WTC11 (cell line): ENCODE measurements at regions not wholly inside any gene's neighbourhood (a gene's known extent, or its start where the extent isn't known, plus 50 kb on each side); places are given as distances from the start of the nearest gene placed in this dataset.

Experiments used
- ATAC-seq: fragments of 200-7000 bp; cut with Tn5 transposase; 2 replicates; pipeline ENCODE4 v1.10.0; 2021; ENCODE audit warnings: mild to moderate bottlenecking, moderate library complexity
- CTCF ChIA-PET: fragments of 300-600 bp; sonication (Branson Sonifier 250); formaldehyde crosslinking; loops from one replicate; lab custom pipeline; 2021; ENCODE audit warnings: antibody characterized with exemption; lab: Charles Lee
- POLR2A ChIA-PET: fragments of 350-600 bp; sonication (Branson Sonifier 250); formaldehyde crosslinking; loops from one replicate; lab custom pipeline; 2021; ENCODE audit warnings: antibody characterized with exemption; lab: Charles Lee
- DNase-seq: peaks from one replicate; pipeline ENCODE4 v3.0.0; 2021; ENCODE audit warnings: low spot score
- H3K27ac Mint-ChIP-seq: 2 replicates; pipeline ENCODE4 v1.8.0; 2021; ENCODE audit warnings: mixed read lengths
- H3K27me3 Mint-ChIP-seq: 2 replicates; pipeline ENCODE4 v1.8.0; 2021; ENCODE audit warnings: low read depth, mild to moderate bottlenecking, moderate library complexity, mixed read lengths
- H3K36me3 Mint-ChIP-seq: 2 replicates; pipeline ENCODE4 v1.8.0; 2021; ENCODE audit warnings: mixed read lengths
- H3K4me1 Mint-ChIP-seq: 2 replicates; pipeline ENCODE4 v1.8.0; 2022; ENCODE audit warnings: mixed read lengths
- H3K4me3 Mint-ChIP-seq: 2 replicates; pipeline ENCODE4 v1.8.0; 2021; ENCODE audit warnings: mild to moderate bottlenecking, moderate library complexity, mixed read lengths
- H3K9me3 Mint-ChIP-seq: 2 replicates; pipeline ENCODE4 v1.8.0; 2021; ENCODE audit warnings: mixed read lengths
- AFF4 ChIP-seq: sonication (generic); formaldehyde crosslinking; IDR thresholded peaks from 2 replicates; pipeline ENCODE4 v1.8.1; 2023; ENCODE audit warnings: mild to moderate bottlenecking, missing genetic modification reagents, borderline replicate concordance
- ATF3 ChIP-seq: sonication (generic); formaldehyde crosslinking; conservative IDR thresholded peaks from 2 replicates; pipeline ENCODE4 v1.8.1; 2022; ENCODE audit warnings: mild to moderate bottlenecking, missing genetic modification reagents
- CBFB ChIP-seq: sonication (generic); formaldehyde crosslinking; IDR thresholded peaks from 2 replicates; pipeline ENCODE4 v1.8.1; 2022; ENCODE audit warnings: mild to moderate bottlenecking, low read depth, missing genetic modification reagents
- E2F1 ChIP-seq: sonication (generic); formaldehyde crosslinking; IDR thresholded peaks from 2 replicates; pipeline ENCODE4 v1.8.0; 2022; ENCODE audit warnings: mild to moderate bottlenecking, missing genetic modification reagents
- FOXJ3 ChIP-seq: sonication (generic); formaldehyde crosslinking; IDR thresholded peaks from 2 replicates; pipeline ENCODE4 v1.9.0; 2021; ENCODE audit warnings: missing genetic modification reagents, mild to moderate bottlenecking, borderline replicate concordance
- FOXP1 ChIP-seq: sonication (generic); formaldehyde crosslinking; IDR thresholded peaks from 2 replicates; pipeline ENCODE4 v1.8.0; 2022; ENCODE audit warnings: missing genetic modification reagents, mild to moderate bottlenecking, moderate library complexity, borderline replicate concordance
- GRHL2 ChIP-seq: fragments of 250-450 bp; sonication (Bioruptor Pico); IDR thresholded peaks from 2 replicates; pipeline ENCODE4 v1.8.0; 2022; ENCODE audit warnings: mild to moderate bottlenecking, moderate library complexity; ENCODE audit not compliant: insufficient replicate concordance, severe bottlenecking
- JUN ChIP-seq: sonication (generic); formaldehyde crosslinking; IDR thresholded peaks from 2 replicates; pipeline ENCODE4 v1.8.0; 2023; ENCODE audit warnings: mild to moderate bottlenecking, missing genetic modification reagents
- NFE2L1 ChIP-seq: sonication (generic); formaldehyde crosslinking; IDR thresholded peaks from 2 replicates; pipeline ENCODE4 v1.8.1; 2023; ENCODE audit warnings: missing genetic modification reagents
- OVOL2 ChIP-seq: fragments of 250-450 bp; sonication (Bioruptor Pico); IDR thresholded peaks from 2 replicates; pipeline ENCODE4 v1.9.0; 2021; ENCODE audit warnings: mild to moderate bottlenecking, borderline replicate concordance
- SOX15 ChIP-seq: fragments of 250-450 bp; sonication (Bioruptor Pico); IDR thresholded peaks from 2 replicates; pipeline ENCODE4 v1.9.0; 2021; ENCODE audit warnings: mild to moderate bottlenecking
- ZBTB21 ChIP-seq: sonication (generic); formaldehyde crosslinking; IDR thresholded peaks from 2 replicates; pipeline ENCODE4 v1.8.1; 2023; ENCODE audit warnings: mild to moderate bottlenecking, missing genetic modification reagents, borderline replicate concordance
- ZMAT4 ChIP-seq: fragments of 250-450 bp; sonication (Bioruptor Pico); IDR thresholded peaks from 2 replicates; pipeline ENCODE4 v1.9.0; 2021; ENCODE audit warnings: mild to moderate bottlenecking
- TF ChIP-seq, protein P1 (sequence below): sonication (generic); formaldehyde crosslinking; conservative IDR thresholded peaks from 2 replicates; pipeline ENCODE4 v1.8.1; 2023; ENCODE audit warnings: mild to moderate bottlenecking, low read depth, missing genetic modification reagents, moderate library complexity
- TF ChIP-seq, protein P2 (sequence below): sonication (generic); formaldehyde crosslinking; IDR thresholded peaks from 2 replicates; pipeline ENCODE4 v1.8.0; 2022; ENCODE audit warnings: mild to moderate bottlenecking, missing genetic modification reagents
- TF ChIP-seq, protein P3 (sequence below): sonication (generic); formaldehyde crosslinking; IDR thresholded peaks from 2 replicates; pipeline ENCODE4 v1.8.0; 2022; ENCODE audit warnings: mild to moderate bottlenecking, missing genetic modification reagents
- TF ChIP-seq, protein P4 (sequence below): sonication (generic); formaldehyde crosslinking; IDR thresholded peaks from 2 replicates; pipeline ENCODE4 v1.8.1; 2023; ENCODE audit warnings: mild to moderate bottlenecking, missing genetic modification reagents, moderate library complexity

DNA sequence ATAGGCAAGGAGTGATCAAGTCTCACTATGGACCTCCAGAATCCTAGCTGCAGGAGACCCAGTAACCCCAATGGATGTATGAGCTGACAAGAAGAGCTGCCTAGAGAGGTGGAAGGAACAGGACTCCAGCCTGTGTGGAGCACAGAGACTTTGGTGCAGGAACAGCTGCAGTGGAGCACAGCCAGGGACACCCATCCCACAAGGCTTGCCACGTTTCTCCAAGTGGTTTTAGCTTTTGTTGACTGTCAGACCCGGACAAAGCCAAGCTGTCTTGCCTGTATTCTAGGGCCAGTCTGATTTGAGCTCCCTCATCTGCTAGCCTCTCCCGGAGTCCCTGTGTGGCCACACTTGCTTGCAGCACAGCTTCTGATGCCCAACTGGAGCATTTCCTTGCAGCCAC, 224.7 kb downstream of the CHRM2 start (continued):
- no peak for TF ChIP-seq AFF4 (CRISPR knock-in tag)
- no peak for TF ChIP-seq GRHL2 (CRISPR knock-in tag)
- TF ChIP-seq ZMAT4 (CRISPR knock-in tag), result no peak
- TF ChIP-seq ZBTB21 (CRISPR knock-in tag), result no peak

DNA sequence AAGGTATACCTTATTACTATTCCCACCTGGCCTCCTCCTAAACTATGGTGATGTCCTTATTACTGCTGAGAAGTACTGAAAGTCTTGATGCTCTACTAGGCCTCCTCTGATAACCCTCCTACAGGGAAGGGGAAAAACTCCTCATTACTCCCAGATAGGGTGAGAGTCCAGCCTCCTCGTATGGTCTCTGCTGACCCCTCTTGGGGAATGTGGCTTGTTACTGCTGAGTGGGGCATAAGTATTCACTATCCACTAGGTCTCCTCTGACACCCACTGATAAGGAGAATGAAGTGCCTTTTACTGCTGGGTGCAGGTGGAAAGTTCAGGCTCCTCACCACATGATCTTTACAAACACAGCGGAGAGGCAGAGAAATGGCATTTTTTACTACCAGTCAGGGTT, 222.9 kb downstream of the CHRM2 start:
- no peak for TF ChIP-seq E2F1
- TF ChIP-seq FOXJ3 (CRISPR knock-in tag), result no peak
- no peak for TF ChIP-seq ATF3 (CRISPR knock-in tag)
- TF ChIP-seq, protein P1, sequence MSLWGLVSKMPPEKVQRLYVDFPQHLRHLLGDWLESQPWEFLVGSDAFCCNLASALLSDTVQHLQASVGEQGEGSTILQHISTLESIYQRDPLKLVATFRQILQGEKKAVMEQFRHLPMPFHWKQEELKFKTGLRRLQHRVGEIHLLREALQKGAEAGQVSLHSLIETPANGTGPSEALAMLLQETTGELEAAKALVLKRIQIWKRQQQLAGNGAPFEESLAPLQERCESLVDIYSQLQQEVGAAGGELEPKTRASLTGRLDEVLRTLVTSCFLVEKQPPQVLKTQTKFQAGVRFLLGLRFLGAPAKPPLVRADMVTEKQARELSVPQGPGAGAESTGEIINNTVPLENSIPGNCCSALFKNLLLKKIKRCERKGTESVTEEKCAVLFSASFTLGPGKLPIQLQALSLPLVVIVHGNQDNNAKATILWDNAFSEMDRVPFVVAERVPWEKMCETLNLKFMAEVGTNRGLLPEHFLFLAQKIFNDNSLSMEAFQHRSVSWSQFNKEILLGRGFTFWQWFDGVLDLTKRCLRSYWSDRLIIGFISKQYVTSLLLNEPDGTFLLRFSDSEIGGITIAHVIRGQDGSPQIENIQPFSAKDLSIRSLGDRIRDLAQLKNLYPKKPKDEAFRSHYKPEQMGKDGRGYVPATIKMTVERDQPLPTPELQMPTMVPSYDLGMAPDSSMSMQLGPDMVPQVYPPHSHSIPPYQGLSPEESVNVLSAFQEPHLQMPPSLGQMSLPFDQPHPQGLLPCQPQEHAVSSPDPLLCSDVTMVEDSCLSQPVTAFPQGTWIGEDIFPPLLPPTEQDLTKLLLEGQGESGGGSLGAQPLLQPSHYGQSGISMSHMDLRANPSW (CRISPR knock-in tag), result no peak
- TF ChIP-seq FOXP1 (CRISPR knock-in tag), result no peak
- no peak for TF ChIP-seq OVOL2 (CRISPR knock-in tag)
- DNase-seq (peak; percentile 50), ATAC-seq (peak; percentile 98)
- Mint-ChIP-seq H3K4me1 (peaks cover 16% of the 10 kb centered on the region), H3K27ac (no peak overlapping the region), H3K36me3 (no peaks in the 10 kb centered on the region), H3K27me3 (no peaks in the 10 kb centered on the region), H3K4me3 (no peak overlapping the region), H3K9me3 (peaks cover 4% of the 10 kb centered on the region; the same call in 1 of the 2 replicates)
- CTCF ChIA-PET, result no interaction called here
- POLR2A ChIA-PET, result no interaction called here

GRCh38 chr7:137086896-137087295, 218.4 kb downstream of the CHRM2 start:
- peak; percentile 67 for ATAC-seq
- TF ChIP-seq SOX15 (CRISPR knock-in tag) (no peak), JUN (CRISPR knock-in tag) (no peak), NFE2L1 (no peak), AFF4 (CRISPR knock-in tag) (no peak), CBFB (no peak)
- TF ChIP-seq, protein P2, sequence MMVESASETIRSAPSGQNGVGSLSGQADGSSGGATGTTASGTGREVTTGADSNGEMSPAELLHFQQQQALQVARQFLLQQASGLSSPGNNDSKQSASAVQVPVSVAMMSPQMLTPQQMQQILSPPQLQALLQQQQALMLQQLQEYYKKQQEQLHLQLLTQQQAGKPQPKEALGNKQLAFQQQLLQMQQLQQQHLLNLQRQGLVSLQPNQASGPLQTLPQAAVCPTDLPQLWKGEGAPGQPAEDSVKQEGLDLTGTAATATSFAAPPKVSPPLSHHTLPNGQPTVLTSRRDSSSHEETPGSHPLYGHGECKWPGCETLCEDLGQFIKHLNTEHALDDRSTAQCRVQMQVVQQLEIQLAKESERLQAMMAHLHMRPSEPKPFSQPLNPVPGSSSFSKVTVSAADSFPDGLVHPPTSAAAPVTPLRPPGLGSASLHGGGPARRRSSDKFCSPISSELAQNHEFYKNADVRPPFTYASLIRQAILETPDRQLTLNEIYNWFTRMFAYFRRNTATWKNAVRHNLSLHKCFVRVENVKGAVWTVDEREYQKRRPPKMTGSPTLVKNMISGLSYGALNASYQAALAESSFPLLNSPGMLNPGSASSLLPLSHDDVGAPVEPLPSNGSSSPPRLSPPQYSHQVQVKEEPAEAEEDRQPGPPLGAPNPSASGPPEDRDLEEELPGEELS (CRISPR knock-in tag), result no peak
- TF ChIP-seq, protein P3, sequence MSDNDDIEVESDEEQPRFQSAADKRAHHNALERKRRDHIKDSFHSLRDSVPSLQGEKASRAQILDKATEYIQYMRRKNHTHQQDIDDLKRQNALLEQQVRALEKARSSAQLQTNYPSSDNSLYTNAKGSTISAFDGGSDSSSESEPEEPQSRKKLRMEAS, result no peak
- TF ChIP-seq, protein P4, sequence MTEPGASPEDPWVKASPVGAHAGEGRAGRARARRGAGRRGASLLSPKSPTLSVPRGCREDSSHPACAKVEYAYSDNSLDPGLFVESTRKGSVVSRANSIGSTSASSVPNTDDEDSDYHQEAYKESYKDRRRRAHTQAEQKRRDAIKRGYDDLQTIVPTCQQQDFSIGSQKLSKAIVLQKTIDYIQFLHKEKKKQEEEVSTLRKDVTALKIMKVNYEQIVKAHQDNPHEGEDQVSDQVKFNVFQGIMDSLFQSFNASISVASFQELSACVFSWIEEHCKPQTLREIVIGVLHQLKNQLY (CRISPR knock-in tag), result no peak

More at GRCh38 chr7:137086896-137087295, 218.4 kb downstream of the CHRM2 start:
- DNase-seq, result no peak
- Mint-ChIP-seq H3K4me1 (peaks cover 4% of the 10 kb centered on the region; the same call in 1 of the 2 replicates), H3K27me3 (no peaks in the 10 kb centered on the region), H3K36me3 (no peaks in the 10 kb centered on the region), H3K9me3 (no peaks in the 10 kb centered on the region), H3K4me3 (no peak overlapping the region), H3K27ac (no peak overlapping the region)
- CTCF ChIA-PET, result no interaction called here
- POLR2A ChIA-PET, result no interaction called here
